Astrocyte of the hippocampus (primary cell): ENCODE measurements at regions not wholly inside any gene's neighbourhood (a gene's known extent, or its start where the extent isn't known, plus 50 kb on each side); places are given as distances from the start of the nearest gene placed in this dataset.

Experiments
- DNase-seq: peaks from one replicate; pipeline ENCODE4 v3.0.0; 2011; ENCODE audit warnings: low read depth, low spot score

GRCh38 chr18:40382197-40382596 is 1572.8 kb upstream of the PIK3C3 start:
- DNase-seq: no peak

GRCh38 chr18:40380686-40381439 is 1574.2 kb upstream of the PIK3C3 start:
- DNase-seq: peak; percentile 26

DNA sequence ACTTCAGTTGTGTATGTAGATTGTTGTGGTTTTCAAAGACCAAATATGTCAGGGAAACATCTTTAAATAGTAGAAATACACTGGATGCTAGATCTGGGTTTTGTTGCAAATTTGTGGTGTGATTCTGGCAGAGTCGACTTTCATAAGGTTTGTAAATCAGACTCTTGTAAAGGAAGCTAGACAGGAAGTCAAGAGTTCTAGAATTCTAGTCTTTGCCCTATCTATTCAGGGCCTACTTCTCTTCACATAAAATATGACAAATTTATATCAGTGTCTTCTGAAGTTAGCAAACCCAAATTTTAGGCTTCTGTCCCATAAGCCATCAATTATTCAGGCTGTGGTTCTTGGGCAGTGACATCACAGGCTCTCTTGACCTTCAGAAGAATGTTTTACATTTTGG is 1579.2 kb upstream of the PIK3C3 start:
- DNase-seq: peak; percentile 11

- DNase-seq: peak; percentile 42
Observed at GRCh38 chr18:40371673-40372072, 1583.4 kb upstream of the PIK3C3 start.

GRCh38 chr18:40367576-40367975 is 1587.5 kb upstream of the PIK3C3 start:
- peak; percentile 18 for DNase-seq

- DNase-seq: no peak
Observed at GRCh38 chr18:40366521-40366920, 1588.5 kb upstream of the PIK3C3 start.

GRCh38 chr18:40365526-40365925 is 1589.5 kb upstream of the PIK3C3 start:
- DNase-seq: no peak

- DNase-seq: no peak
Observed at GRCh38 chr18:40360558-40360957, 1594.5 kb upstream of the PIK3C3 start.

- no peak for DNase-seq
Observed at GRCh38 chr18:40357536-40357935, 1597.5 kb upstream of the PIK3C3 start.

- DNase-seq: no peak
Observed at GRCh38 chr18:40356168-40356567, 1598.9 kb upstream of the PIK3C3 start.

GRCh38 chr18:40355726-40356125 is 1599.3 kb upstream of the PIK3C3 start:
- peak; percentile 4 for DNase-seq

GRCh38 chr18:40348196-40348595 is 1606.8 kb upstream of the PIK3C3 start:
- no peak for DNase-seq

DNA sequence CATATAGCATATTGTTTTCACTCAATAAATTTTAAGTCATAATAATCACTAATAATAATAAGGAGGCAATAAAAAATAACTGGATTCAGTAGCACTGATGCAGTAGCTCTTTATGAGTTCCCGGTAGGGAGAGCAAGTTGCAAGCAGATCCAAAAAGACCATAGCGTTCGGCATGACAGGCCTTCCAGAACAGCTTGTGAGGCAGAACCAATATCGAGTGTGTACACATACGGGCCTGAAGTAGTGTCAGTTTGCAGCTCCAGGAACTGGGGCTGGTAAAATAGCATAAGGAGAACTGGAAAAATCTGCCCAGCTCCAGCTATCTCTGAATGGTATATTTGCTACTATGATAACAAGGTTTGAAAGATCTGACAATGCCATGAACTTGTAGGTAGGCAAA is 1607.8 kb upstream of the PIK3C3 start:
- DNase-seq: no peak

DNA sequence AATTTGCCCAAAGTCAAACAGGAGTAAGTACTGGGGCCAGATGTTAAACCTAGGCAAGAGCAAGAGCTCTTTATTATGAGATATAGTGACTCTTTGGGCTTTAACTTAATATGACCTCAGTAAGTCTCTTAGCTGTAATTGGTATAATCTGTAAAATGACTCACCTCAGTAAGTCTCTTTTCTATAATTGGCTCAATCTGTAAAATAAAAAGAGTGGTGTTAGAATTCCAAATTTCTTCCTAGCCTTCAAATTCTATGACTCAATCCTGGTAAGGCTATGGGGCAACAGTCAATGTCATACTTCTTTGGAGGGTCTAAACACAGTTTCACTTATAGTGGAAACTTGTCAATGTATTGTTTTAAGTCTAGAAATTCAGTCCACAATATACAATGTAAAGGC is 1608.9 kb upstream of the PIK3C3 start:
- no peak for DNase-seq

DNA sequence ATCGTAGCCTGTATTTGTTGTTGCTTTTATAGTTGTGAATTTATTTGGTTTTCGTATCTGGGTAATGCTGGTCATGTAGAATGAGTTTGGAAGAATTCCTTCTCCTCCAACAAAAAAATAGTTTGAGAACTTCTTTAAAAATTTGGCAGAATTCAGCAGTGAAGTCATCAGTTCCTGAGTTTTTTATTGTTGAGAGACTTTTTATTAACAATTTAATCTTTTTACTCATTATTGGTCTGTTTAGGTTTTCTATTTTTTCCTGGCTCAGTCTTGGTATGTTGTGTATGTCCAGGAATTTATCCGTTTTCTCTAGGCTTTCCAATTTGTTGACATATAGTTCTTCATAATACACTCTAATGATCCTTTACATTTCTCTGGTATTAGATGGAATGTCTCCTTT is 1613.3 kb upstream of the PIK3C3 start:
- DNase-seq: no peak

DNA sequence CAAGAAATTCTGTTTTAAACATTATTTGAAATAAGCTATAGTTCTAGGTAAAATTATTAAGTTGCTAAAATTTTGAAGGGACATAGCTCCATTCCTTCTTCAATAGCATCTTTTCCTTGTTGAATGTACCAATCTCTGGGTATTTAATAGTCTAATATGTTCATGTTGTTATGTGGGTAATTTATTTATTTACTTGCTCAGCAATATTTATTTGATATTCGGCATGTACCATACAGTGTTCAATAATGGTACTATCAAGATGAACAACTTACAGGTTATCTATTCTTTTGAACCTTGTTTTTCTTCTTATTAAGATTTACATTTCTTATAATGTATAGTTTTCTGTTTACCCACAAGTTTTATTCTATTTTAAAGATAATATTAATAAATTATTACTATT is 1616.8 kb upstream of the PIK3C3 start:
- no peak for DNase-seq

GRCh38 chr18:40326985-40327384 is 1628.0 kb upstream of the PIK3C3 start:
- no peak for DNase-seq

GRCh38 chr18:40325988-40326387 is 1629.0 kb upstream of the PIK3C3 start:
- DNase-seq: no peak

DNA sequence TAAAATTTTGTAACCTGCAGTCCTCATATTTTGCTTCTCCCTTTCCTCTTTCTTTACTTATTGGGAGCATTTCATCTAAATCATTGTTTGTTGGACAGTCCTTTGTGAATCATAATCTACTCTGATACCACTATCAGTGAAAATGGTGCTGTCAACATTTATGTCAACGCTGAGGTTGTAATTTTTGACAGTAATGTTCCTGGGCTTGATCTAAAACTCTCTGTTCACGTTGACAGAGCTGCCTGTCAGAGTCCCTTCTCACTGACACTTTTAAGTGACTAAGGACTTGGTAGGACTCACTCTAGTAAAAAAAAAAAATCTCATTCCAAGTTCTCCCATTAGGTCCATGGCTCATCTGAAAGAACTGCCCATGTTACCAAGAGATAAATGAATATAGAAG is 1640.8 kb upstream of the PIK3C3 start:
- no peak for DNase-seq

GRCh38 chr18:40313030-40313642 is 1641.9 kb upstream of the PIK3C3 start:
- DNase-seq: no peak

DNA sequence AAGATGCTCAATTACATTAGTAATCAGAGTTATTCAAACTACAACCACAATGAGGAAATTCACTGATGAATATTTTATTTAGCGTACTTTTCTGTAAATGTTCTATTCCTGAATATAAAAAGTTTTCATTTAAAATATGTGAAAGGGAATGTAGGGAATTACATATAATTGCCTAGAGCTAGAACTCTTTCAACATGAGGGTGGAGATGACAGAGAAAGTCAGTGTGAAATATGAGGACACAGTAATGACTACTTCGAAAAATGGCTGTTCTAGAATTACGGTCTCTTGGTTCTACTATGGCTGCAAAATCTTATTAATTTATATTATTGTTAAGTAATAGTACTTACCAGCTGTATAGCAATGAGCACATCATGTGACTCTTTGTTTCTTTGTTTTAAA is 1647.4 kb upstream of the PIK3C3 start:
- DNase-seq: no peak

DNA sequence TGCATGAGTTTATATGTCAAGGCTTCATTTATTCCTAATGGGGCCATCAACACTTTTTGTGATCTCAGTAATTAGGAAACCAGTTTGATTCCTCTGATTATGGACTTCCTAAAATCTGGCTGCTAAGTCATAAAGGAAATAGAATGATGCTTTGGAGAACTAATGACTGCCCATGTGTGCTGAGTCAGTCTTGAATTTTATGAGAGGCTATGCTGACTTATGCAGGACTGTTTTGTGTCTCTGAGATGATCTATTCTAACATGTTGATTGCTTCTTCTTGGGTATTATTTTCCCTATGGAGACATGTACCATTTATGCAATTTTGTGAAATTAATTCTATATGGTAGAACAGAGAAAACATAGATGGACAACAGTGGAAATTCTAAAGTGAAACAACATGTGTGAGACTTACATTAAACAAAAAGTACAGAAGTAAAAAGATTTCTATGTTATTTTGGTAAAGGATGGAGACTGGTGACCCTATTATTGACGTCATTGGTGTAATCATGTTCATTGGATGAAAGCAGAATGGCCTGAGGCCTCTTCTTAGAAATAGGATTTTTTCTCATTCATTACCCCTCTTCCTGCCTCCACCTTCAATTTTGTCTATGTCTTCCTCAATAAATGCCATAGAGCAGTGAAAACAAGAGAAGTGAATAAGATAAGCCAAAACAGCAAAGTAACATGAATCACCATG is 1658.2 kb upstream of the PIK3C3 start:
- no peak for DNase-seq
